ENCODE measurements at regions not wholly inside any gene's neighbourhood (a gene's known extent, or its start where the extent isn't known, plus 50 kb on each side); places are given as distances from the start of the nearest gene placed in this dataset.

- TF ChIP-seq CTCF (IDR thresholded peaks at IDR 0.05) (no peak), POLR2A (IDR thresholded peaks at IDR 0.05) (no peak)
These were observed 682.0 kb downstream of the IRS1 start for GRCh38 chr2:226117510-226118065.

Data from testis (tissue), 2 donors.